ENCODE measurements at regions not wholly inside any gene's neighbourhood (a gene's known extent, or its start where the extent isn't known, plus 50 kb on each side); places are given as distances from the start of the nearest gene placed in this dataset.

DNA sequence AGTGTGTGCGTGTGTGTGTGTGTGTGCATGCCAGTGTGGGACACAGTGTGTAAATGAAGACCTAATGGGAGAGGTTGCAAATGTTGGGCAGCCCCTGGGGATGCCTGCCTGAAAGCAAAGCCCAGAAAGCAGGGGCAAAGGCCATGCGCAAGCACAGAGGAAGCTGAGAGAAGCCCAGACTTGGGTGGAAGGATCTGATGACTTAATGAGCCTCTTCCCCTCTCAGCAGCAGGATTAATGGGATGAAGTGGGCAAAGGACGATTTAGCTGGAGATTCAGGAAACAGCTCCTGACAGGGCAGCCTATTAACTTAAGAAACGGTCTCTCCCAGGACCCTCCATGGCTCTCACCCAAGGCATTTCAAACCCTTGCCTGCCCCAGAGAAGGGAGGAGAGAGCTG lies 107.3 kb downstream of the EFNB1 start:
- no peak overlapping the region for H3K4me3 Mint-ChIP-seq (ENCODE audit: unreplicated experiment)
- H3K36me3 Mint-ChIP-seq (ENCODE audit: unreplicated experiment) = no peaks in the 10 kb centered on the region
- peaks cover 3% of the 10 kb centered on the region for H3K27me3 Mint-ChIP-seq (ENCODE audit: unreplicated experiment)
- peaks cover 1% of the 10 kb centered on the region for H3K9me3 Mint-ChIP-seq (ENCODE audit: unreplicated experiment)
- no peak overlapping the region for H3K27ac Mint-ChIP-seq (ENCODE audit: unreplicated experiment)
- H3K4me1 Mint-ChIP-seq (ENCODE audit: low read depth, unreplicated experiment) = no peaks in the 10 kb centered on the region
- no peak for DNase-seq
- TF ChIP-seq, protein P1, sequence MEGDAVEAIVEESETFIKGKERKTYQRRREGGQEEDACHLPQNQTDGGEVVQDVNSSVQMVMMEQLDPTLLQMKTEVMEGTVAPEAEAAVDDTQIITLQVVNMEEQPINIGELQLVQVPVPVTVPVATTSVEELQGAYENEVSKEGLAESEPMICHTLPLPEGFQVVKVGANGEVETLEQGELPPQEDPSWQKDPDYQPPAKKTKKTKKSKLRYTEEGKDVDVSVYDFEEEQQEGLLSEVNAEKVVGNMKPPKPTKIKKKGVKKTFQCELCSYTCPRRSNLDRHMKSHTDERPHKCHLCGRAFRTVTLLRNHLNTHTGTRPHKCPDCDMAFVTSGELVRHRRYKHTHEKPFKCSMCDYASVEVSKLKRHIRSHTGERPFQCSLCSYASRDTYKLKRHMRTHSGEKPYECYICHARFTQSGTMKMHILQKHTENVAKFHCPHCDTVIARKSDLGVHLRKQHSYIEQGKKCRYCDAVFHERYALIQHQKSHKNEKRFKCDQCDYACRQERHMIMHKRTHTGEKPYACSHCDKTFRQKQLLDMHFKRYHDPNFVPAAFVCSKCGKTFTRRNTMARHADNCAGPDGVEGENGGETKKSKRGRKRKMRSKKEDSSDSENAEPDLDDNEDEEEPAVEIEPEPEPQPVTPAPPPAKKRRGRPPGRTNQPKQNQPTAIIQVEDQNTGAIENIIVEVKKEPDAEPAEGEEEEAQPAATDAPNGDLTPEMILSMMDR (IDR thresholded peaks at IDR 0.05; ENCODE audit: partially characterized antibody, unreplicated experiment) = no peak

DNA sequence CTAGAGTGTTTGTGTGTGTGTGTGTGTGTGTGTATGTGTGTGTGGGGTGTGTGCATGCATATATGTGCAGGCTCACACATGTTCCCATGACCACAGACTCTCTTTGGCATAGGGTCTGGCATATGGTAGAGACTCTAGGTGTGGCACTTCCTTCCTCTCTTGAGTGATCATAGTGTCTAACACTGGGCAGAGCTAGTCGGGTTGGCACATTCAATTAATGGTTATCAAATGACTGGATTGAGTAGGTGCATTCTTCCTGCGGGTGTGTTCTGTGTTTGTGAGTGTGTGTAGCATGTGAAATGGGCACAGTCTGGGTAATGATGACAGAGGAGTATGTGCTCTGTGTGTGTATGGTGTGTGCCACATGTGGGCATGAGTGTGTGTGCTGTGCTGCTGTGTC lies 106.5 kb downstream of the EFNB1 start:
- DNase-seq = no peak
- no peaks in the 10 kb centered on the region for H3K36me3 Mint-ChIP-seq (ENCODE audit: unreplicated experiment)
- H3K4me1 Mint-ChIP-seq (ENCODE audit: low read depth, unreplicated experiment) = no peaks in the 10 kb centered on the region
- no peak overlapping the region for H3K4me3 Mint-ChIP-seq (ENCODE audit: unreplicated experiment)
- H3K9me3 Mint-ChIP-seq (ENCODE audit: unreplicated experiment) = peaks cover 1% of the 10 kb centered on the region
- H3K27me3 Mint-ChIP-seq (ENCODE audit: unreplicated experiment) = peaks cover 3% of the 10 kb centered on the region
- H3K27ac Mint-ChIP-seq (ENCODE audit: unreplicated experiment) = no peak overlapping the region
- TF ChIP-seq, protein P1 (IDR thresholded peaks at IDR 0.05; ENCODE audit: partially characterized antibody, unreplicated experiment) = no peak

DNA sequence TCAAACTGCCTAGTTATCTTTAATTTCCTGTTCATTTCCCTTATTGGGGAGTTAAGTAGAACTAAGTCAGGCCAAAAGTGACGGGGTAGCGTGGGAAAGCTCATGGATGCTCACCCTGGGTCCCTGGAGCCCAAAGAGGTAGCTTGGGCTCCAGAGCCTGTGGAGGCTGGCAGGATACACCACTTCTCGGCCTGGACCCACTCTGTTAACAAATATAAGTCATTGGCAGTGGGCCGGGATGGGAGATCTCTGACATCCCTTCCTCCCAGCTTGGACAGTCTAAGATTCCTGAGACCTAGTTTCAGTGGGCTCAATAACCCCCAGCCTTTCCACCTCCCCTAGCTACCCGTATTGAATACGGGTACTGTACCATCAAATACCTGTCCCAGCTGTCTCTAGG lies 106.1 kb downstream of the EFNB1 start:
- no peak for DNase-seq
- Mint-ChIP-seq H3K27ac (ENCODE audit: unreplicated experiment) (no peak overlapping the region), H3K4me3 (ENCODE audit: unreplicated experiment) (no peak overlapping the region), H3K36me3 (ENCODE audit: unreplicated experiment) (no peaks in the 10 kb centered on the region), H3K4me1 (ENCODE audit: low read depth, unreplicated experiment) (no peaks in the 10 kb centered on the region), H3K9me3 (ENCODE audit: unreplicated experiment) (peaks cover 1% of the 10 kb centered on the region), H3K27me3 (ENCODE audit: unreplicated experiment) (peaks cover 3% of the 10 kb centered on the region)
- TF ChIP-seq, protein P1 (IDR thresholded peaks at IDR 0.05; ENCODE audit: partially characterized antibody, unreplicated experiment) = no peak

DNA sequence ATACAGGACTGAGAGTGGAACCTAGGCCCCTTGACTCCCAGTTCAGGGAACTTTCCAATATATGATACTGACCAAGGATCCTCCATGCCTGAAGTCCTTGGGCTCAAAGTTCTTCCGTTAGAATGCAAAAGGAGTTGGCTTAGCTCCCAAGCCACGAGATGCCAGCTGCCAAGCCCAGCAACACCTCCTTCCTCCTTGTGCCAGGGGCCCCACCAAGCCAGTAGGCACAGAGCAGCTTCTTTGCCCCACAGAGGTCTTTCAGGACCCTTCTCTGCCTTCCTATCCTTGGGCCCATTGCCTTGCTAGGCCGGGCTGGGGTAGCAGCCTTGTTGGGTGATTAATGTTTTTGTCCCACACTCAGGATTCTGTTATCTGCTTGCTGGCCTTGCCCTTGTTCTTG lies 105.6 kb downstream of the EFNB1 start:
- TF ChIP-seq, protein P1 (IDR thresholded peaks at IDR 0.05; ENCODE audit: partially characterized antibody, unreplicated experiment) = no peak
- H3K9me3 Mint-ChIP-seq (ENCODE audit: unreplicated experiment) = peaks cover 1% of the 10 kb centered on the region

DNA sequence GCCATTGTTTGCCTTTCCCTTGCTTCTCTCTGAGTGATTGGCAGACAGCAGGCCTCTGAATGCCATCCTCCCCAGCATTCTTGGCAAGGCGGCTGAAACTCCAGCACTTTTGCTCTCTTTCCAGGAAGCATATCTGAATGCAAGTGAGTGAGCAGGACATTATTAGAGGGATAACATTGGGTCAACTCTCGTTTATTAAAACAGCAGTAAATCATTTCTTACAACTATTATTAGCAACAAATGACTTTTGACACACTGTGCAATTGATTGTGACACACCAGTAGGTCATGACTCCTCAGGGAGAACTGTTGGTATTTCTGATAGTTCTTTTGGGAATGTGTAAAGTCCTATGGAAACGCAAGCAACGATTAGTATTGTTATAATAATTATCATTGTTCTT lies 103.8 kb downstream of the EFNB1 start:
- Mint-ChIP-seq H3K27ac (ENCODE audit: unreplicated experiment) (no peak overlapping the region), H3K9me3 (ENCODE audit: unreplicated experiment) (peaks cover 1% of the 10 kb centered on the region), H3K4me3 (ENCODE audit: unreplicated experiment) (no peak overlapping the region), H3K36me3 (ENCODE audit: unreplicated experiment) (no peaks in the 10 kb centered on the region), H3K27me3 (ENCODE audit: unreplicated experiment) (peaks cover 3% of the 10 kb centered on the region), H3K4me1 (ENCODE audit: low read depth, unreplicated experiment) (no peaks in the 10 kb centered on the region)
- no peak for DNase-seq
- TF ChIP-seq, protein P1 (IDR thresholded peaks at IDR 0.05; ENCODE audit: partially characterized antibody, unreplicated experiment) = no peak

More for the DNA sequence above, 105.6 kb downstream of the EFNB1 start:
- Mint-ChIP-seq H3K27me3 (ENCODE audit: unreplicated experiment) (peaks cover 3% of the 10 kb centered on the region), H3K4me1 (ENCODE audit: low read depth, unreplicated experiment) (no peaks in the 10 kb centered on the region), H3K27ac (ENCODE audit: unreplicated experiment) (no peak overlapping the region), H3K36me3 (ENCODE audit: unreplicated experiment) (no peaks in the 10 kb centered on the region), H3K4me3 (ENCODE audit: unreplicated experiment) (no peak overlapping the region)
- DNase-seq = no peak
